Activated CD8-positive, alpha-beta T cell treated with anti-CD3 and anti-CD28 coated beads for 36 hours (primary cell): ENCODE measurements at regions not wholly inside any gene's neighbourhood (a gene's known extent, or its start where the extent isn't known, plus 50 kb on each side); places are given as distances from the start of the nearest gene placed in this dataset.

Experiments
- ATAC-seq: fragments of 200-7000 bp; cut with Tn5 transposase; one replicate; pipeline ENCODE4 v1.10.0; 2021; ENCODE audit warnings: mild to moderate bottlenecking, moderate library complexity
- CTCF ChIA-PET: fragments of 350-600 bp; sonication (Branson Sonifier 250); formaldehyde crosslinking; loops from one replicate; lab custom pipeline; 2021; ENCODE audit warnings: antibody characterized with exemption; lab: Charles Lee
- POLR2A ChIA-PET: fragments of 350-600 bp; sonication (Branson Sonifier 250); formaldehyde crosslinking; loops from one replicate; lab custom pipeline; 2021; ENCODE audit warnings: antibody characterized with exemption; lab: Charles Lee
- DNase-seq: peaks from one replicate; pipeline ENCODE4 v3.0.0-alpha.2; 2020
- H3K27ac Mint-ChIP-seq: one replicate; pipeline ENCODE4 v1.8.0; 2021; ENCODE audit warnings: mild to moderate bottlenecking, mixed read lengths
- H3K27me3 Mint-ChIP-seq: one replicate; pipeline ENCODE4 v1.8.0; 2021; ENCODE audit warnings: mixed read lengths
- H3K36me3 Mint-ChIP-seq: one replicate; pipeline ENCODE4 v1.8.0; 2021; ENCODE audit warnings: low read depth, mixed read lengths
- H3K4me1 Mint-ChIP-seq: one replicate; pipeline ENCODE4 v1.8.0; 2021; ENCODE audit warnings: low read depth, mixed read lengths
- H3K4me3 Mint-ChIP-seq: one replicate; pipeline ENCODE4 v1.8.0; 2021; ENCODE audit warnings: mild to moderate bottlenecking, moderate library complexity, mixed read lengths
- H3K9me3 Mint-ChIP-seq: one replicate; pipeline ENCODE4 v1.8.0; 2021; ENCODE audit warnings: mixed read lengths
- CTCF ChIP-seq: fragments of 200-600 bp; IDR thresholded peaks from one replicate; pipeline ENCODE4 v1.8.0; 2022; ENCODE audit warnings: antibody characterized with exemption, mild to moderate bottlenecking
- intact Hi-C: fragments of 100-400 bp; cut with micrococcal nuclease; formaldehyde crosslinking; loops from one replicate; pipeline ENCODE4 v1.10.0; 2022

GRCh38 chr12:59383079-59383822, 212.6 kb upstream of the SLC16A7 start:
- POLR2A ChIA-PET = no interaction called here
- no peak for TF ChIP-seq CTCF
- CTCF ChIA-PET = no interaction called here
- no peaks in the 10 kb centered on the region for H3K36me3 Mint-ChIP-seq
- H3K27me3 Mint-ChIP-seq = peaks cover 7% of the 10 kb centered on the region
- no peak for ATAC-seq
- intact Hi-C loops = no loop called here
- H3K27ac Mint-ChIP-seq = no peak overlapping the region
- DNase-seq = no peak
- H3K4me3 Mint-ChIP-seq = no peak overlapping the region
- no peaks in the 10 kb centered on the region for H3K9me3 Mint-ChIP-seq
- peaks cover 2% of the 10 kb centered on the region for H3K4me1 Mint-ChIP-seq

DNA sequence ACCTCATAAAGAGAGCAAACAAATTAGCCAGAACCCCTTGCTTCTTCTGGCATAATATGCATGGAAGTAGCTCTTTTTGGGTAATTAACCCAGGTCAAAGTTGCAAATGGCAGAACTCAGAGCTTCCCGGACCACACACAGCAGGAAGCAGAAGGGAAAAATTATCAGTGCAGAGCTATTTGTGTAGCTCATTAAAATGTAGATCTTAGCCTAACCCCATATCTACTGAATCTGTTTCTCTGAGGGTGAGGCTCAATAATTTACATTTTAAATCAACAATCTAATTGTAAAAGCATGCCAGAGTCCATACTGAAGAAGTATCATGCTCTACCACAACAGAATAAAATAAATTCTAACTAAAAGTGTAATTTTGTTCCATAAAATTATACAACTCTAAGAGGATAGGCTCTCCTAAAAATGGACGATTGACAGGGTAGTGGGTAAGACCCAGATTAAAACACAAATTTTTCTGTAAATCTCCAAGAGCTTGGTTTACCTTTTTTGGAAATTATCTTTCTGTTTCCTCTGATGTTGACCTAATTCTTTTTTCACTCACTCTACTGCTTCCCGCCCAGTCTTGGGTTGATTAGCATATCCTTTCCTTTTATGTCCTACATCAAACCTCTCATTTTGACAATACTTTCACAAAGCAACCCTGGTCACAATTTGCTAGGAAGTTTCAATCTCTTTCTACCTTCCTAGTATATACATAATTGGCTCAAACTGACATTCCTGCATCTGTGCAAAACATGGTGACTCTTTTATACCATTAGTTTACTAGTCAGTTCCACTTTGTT, 213.3 kb upstream of the SLC16A7 start:
- ChIA-PET CTCF (no interaction called here), POLR2A (no interaction called here)
- no peak for ATAC-seq
- Mint-ChIP-seq H3K4me3 (no peak overlapping the region), H3K4me1 (peaks cover 2% of the 10 kb centered on the region), H3K27ac (no peak overlapping the region), H3K27me3 (peaks cover 5% of the 10 kb centered on the region), H3K36me3 (no peaks in the 10 kb centered on the region), H3K9me3 (no peaks in the 10 kb centered on the region)
- intact Hi-C loops = no loop called here
- TF ChIP-seq CTCF = no peak
- DNase-seq = no peak

- intact Hi-C loops = no loop called here
- H3K27me3 Mint-ChIP-seq = peaks cover 4% of the 10 kb centered on the region
- CTCF ChIA-PET = interaction anchor here (0.7 kb wide), 1 partner anchor 444 kb away, joined by 3 read pairs; no protein-coding TSS in a partner anchor
- POLR2A ChIA-PET = no interaction called here
- no peak for ATAC-seq
- DNase-seq = no peak
- no peaks in the 10 kb centered on the region for H3K36me3 Mint-ChIP-seq
- H3K4me1 Mint-ChIP-seq = peaks cover 2% of the 10 kb centered on the region
- TF ChIP-seq CTCF = no peak
- no peaks in the 10 kb centered on the region for H3K9me3 Mint-ChIP-seq
- H3K4me3 Mint-ChIP-seq = no peak overlapping the region
- H3K27ac Mint-ChIP-seq = no peak overlapping the region
These were observed 214.7 kb upstream of the SLC16A7 start for GRCh38 chr12:59381106-59381505.

- ATAC-seq (no peak), DNase-seq (no peak)
- H3K36me3 Mint-ChIP-seq = no peaks in the 10 kb centered on the region
- peaks cover 6% of the 10 kb centered on the region for H3K27me3 Mint-ChIP-seq
- H3K27ac Mint-ChIP-seq = no peak overlapping the region
- POLR2A ChIA-PET = no interaction called here
- CTCF ChIA-PET = no interaction called here
- no peak overlapping the region for H3K4me3 Mint-ChIP-seq
- TF ChIP-seq CTCF = no peak
- intact Hi-C loops = no loop called here
- no peaks in the 10 kb centered on the region for H3K4me1 Mint-ChIP-seq
- H3K9me3 Mint-ChIP-seq = no peaks in the 10 kb centered on the region
These were observed 220.2 kb upstream of the SLC16A7 start for GRCh38 chr12:59375633-59376032.

DNA sequence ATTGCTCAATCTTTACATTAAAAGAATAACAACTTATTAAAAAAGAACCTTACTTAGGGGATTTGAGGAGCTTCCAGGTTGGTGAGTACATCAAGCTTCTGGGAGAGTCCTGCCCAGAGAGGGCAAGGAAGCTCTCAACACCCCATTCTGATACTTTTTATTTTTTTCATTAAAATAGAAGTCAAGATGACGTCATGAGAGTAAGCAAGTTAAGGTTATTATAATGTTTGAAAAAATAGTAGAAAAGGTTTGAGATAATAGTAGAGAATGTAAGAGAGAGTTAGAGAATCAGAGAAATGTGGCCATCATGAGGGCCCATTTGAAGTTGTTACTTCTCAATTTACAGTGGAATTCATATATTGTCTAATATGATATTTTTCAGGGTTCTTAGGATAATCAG, 221.0 kb upstream of the SLC16A7 start:
- H3K27ac Mint-ChIP-seq = no peak overlapping the region
- POLR2A ChIA-PET = no interaction called here
- H3K27me3 Mint-ChIP-seq = peaks cover 5% of the 10 kb centered on the region
- no peaks in the 10 kb centered on the region for H3K4me1 Mint-ChIP-seq
- intact Hi-C loops = no loop called here
- no peak for ATAC-seq
- TF ChIP-seq CTCF = no peak
- H3K9me3 Mint-ChIP-seq = no peaks in the 10 kb centered on the region
- H3K4me3 Mint-ChIP-seq = no peak overlapping the region
- DNase-seq = no peak
- CTCF ChIA-PET = no interaction called here
- H3K36me3 Mint-ChIP-seq = no peaks in the 10 kb centered on the region
